ENCODE measurements at regions not wholly inside any gene's neighbourhood (a gene's known extent, or its start where the extent isn't known, plus 50 kb on each side); places are given as distances from the start of the nearest gene placed in this dataset.

- no peak for TF ChIP-seq CTCF (conservative IDR thresholded peaks at IDR 0.05 in 1 of 2, IDR thresholded peaks at IDR 0.05 in 1 of 2; ENCODE audit: low read depth in 1 of 2, low read length in 2 of 2)
- TF ChIP-seq EZH2 (IDR thresholded peaks at IDR 0.05; ENCODE audit: low read length, missing control alignments): no peak
These were observed 124.4 kb upstream of the PUDP start for GRCh38 chrX:7272346-7272745.

All from fibroblast of lung (primary cell).